Aorta (tissue), 5 donors: ENCODE measurements at regions not wholly inside any gene's neighbourhood (a gene's known extent, or its start where the extent isn't known, plus 50 kb on each side); places are given as distances from the start of the nearest gene placed in this dataset.
A peak's percentile ranks its signal among the peaks of the same experiment; 100 is the strongest.

ENCODE experiments used
- ATAC-seq: fragments of 200-7000 bp; cut with Tn5 transposase; one replicate; pipeline ENCODE4 v1.9.1; 2022; ENCODE audit warnings: moderate library complexity; ENCODE audit not compliant: low FRiP score
- DNase-seq, 2 donors: peaks; one replicate each; pipeline ENCODE4 v3.0.0-alpha.2; 2020
- H3K27ac ChIP-seq, 2 donors: one replicate each; pipeline ENCODE4 v1.5.1; 2013; ENCODE audit warnings: low read length in 2 of 2, mild to moderate bottlenecking in 2 of 2, moderate library complexity in 2 of 2, control low read depth in 1 of 2, inconsistent platforms in 1 of 2, low read depth in 1 of 2
- H3K27me3 ChIP-seq, 2 donors: one replicate each; pipeline ENCODE4 v1.6.1; 2013; ENCODE audit warnings: control low read depth in 1 of 2, low read length in 1 of 2, mild to moderate bottlenecking in 1 of 2, moderate library complexity in 1 of 2; ENCODE audit not compliant: insufficient read depth in 2 of 2, control insufficient read depth in 1 of 2
- H3K36me3 ChIP-seq, 2 donors: one replicate each; pipeline ENCODE4 v1.6.1; 2013; ENCODE audit warnings: control low read depth in 1 of 2, low read length in 1 of 2, mild to moderate bottlenecking in 1 of 2; ENCODE audit not compliant: insufficient read depth in 2 of 2, control insufficient read depth in 1 of 2
- H3K4me1 ChIP-seq, 2 donors: one replicate each; pipeline ENCODE4 v1.6.1; 2013; ENCODE audit warnings: low read length in 2 of 2, control low read depth in 1 of 2, mild to moderate bottlenecking in 1 of 2, moderate library complexity in 1 of 2; ENCODE audit not compliant: insufficient read depth in 2 of 2, control insufficient read depth in 1 of 2
- H3K4me3 ChIP-seq, 2 donors: one replicate each; pipeline ENCODE4 v1.5.1; 2013; ENCODE audit warnings: low read length in 2 of 2, control low read depth in 1 of 2, mild to moderate bottlenecking in 1 of 2
- H3K9me3 ChIP-seq: one replicate; pipeline ENCODE4 v1.6.1; 2013; ENCODE audit warnings: mild to moderate bottlenecking, low read length; ENCODE audit not compliant: control insufficient read depth
- WGBS, 2 donors: extraction: QIAGEN DNeasy Blood & Tissue Kit; methylation state at CpG; one replicate each; pipeline ENCODE4 v1.1.7; 2013; 5-methylcytosine and 5-hydroxymethylcytosine counted together
- intact Hi-C, 2 donors: fragments of 100-400 bp; cut with DNase I; formaldehyde crosslinking; loops; one replicate each; pipeline versions ENCODE4 v1.14.2 to v1.15.0; 2022
- donor health status: healthy with polysubstance abuse.
- donor health status: Bipolar disorder and iron deficiency.
- donor health status: DM: no; HTN: no; CAD: no.
- donor health status: DM: no; HTN: no; CAD: no.
- donor health status: DM: yes; HTN: yes; CAD: no.

DNA sequence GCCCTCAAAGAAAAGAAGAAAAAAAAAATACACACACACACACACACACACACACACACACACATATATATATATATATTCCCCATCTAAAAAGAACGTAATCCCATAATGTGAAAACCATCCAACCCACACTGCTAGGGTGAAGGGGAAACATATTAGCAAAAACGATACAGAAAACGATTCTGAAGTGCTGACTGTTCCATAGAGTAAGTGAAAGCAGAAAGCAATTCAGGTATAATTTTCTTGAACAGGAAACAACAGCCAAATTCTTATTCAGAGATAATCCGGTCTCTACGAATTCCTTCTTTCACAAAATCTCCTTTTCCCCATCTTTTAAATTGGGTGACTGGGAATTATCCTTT, 393.5 kb downstream of the NOVA1 start:
- ATAC-seq (no peak), DNase-seq (no peak)
- Histone ChIP-seq H3K4me1 (no peaks in the 10 kb centered on the region), H3K4me3 (peak overlapping the region in 1 of 2 donors; percentile 31), H3K27ac (no peak overlapping the region), H3K36me3 (no peaks in the 10 kb centered on the region), H3K27me3 (no peaks in the 10 kb centered on the region), H3K9me3 (no peaks in the 10 kb centered on the region)
- intact Hi-C loops, result no loop called here
- WGBS, 2 donors, result 32 to 46% methylated on average over 5 of the region's 5 CpGs

DNA sequence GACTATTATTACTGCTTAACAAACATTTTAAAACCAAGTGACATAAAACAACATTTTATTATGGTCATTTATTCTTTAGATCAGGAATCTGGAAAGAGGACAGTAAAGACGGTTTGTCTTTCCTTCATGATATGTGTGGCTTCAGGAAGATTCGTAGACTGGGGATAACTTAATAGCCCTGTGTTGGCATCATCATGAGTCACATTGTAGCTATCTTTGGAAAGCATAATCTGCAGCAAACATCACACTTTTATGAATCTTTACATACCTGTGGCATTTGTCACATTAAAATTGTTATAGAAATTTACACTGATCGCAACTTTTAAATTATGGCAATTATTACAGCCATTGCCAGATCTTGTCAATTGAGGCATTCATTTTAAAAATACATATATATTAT, 397.1 kb downstream of the NOVA1 start:
- no peak for DNase-seq
- H3K27ac ChIP-seq, result no peak overlapping the region
- no peaks in the 10 kb centered on the region for H3K9me3 ChIP-seq
- H3K4me3 ChIP-seq, result no peak overlapping the region
- WGBS, 2 donors, result 91 to 95% methylated on average over 3 of the region's 3 CpGs
- intact Hi-C loops, result no loop called here
- H3K4me1 ChIP-seq, result peaks cover 0 to 2% of the 10 kb centered on the region in 2 donors
- ATAC-seq, result no peak
- H3K36me3 ChIP-seq, result no peaks in the 10 kb centered on the region
- H3K27me3 ChIP-seq, result no peaks in the 10 kb centered on the region

DNA sequence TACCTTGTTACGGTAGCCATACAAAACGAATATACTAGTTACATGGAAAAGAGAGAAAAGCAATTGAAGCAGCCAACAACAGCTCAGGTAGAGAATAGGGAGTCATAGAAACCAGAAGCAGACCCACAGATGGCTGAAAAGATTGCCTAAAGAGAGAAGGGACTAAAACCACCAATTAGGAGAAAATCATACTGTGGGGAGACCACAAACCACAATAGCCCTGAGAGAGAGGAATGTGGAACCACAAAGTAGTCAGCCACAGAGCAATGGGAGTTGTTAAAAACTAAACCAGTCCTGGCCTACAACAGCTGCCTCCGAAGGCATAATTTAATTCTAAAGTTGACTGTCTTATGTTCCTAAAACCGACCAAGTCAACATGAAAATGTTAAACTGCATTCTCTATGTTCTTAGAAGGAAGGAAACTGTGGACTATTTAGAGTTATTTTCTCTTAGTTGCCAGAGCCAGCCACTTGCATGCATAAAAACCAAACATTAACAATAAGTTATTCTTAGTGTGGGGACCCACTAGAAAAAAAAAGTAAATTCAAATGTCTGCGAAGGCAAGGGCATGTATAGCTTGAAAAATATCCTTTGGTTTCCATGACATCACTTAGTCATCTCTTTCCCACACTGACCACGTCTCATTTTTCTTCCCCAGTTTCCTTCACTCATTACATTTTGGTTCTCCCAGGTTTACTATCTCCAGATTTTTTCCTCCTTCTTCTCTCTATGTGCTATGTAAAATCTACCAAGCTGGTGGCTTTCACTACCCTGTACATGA, 398.1 kb downstream of the NOVA1 start:
- 46 to 50% methylated on average over 6 of the region's 6 CpGs for WGBS, 2 donors
- DNase-seq, result no peak
- intact Hi-C loops, result loop anchor here in 1 of 2 donors (1.0 kb wide), 1 partner anchor 9 kb away; no protein-coding TSS in a partner anchor
- no peak overlapping the region for H3K4me3 ChIP-seq
- H3K27me3 ChIP-seq, result no peaks in the 10 kb centered on the region
- no peak for ATAC-seq
- no peaks in the 10 kb centered on the region for H3K9me3 ChIP-seq
- no peak overlapping the region for H3K27ac ChIP-seq
- no peaks in the 10 kb centered on the region for H3K36me3 ChIP-seq
- peaks cover 0 to 2% of the 10 kb centered on the region in 2 donors for H3K4me1 ChIP-seq

DNA sequence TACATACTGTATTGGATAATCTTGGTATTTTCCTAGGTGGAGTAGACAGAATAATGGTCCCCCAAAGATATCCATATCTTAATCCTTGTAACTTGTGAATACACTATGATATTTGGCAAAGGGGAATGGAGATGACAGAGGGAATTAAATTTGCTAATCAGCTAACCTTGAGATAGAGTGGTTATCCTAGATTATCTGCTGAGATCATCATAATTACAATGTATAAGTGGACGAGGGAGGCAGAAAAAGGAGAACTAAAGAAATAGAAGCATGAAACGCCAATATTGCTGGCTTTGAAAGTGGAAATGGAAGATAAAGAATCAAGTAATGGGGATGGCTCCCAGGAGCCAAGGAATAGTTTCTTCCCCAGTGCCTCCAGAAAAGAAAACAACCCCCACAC, 398.7 kb downstream of the NOVA1 start:
- H3K36me3 ChIP-seq, result no peaks in the 10 kb centered on the region
- intact Hi-C loops, result loop anchor here in 1 of 2 donors (1.0 kb wide), 1 partner anchor 9 kb away; no protein-coding TSS in a partner anchor
- ATAC-seq, result no peak
- H3K4me3 ChIP-seq, result no peak overlapping the region
- H3K27me3 ChIP-seq, result no peaks in the 10 kb centered on the region
- 85 to 93% methylated on average over 2 of the region's 2 CpGs for WGBS, 2 donors
- no peak for DNase-seq
- peaks cover 0 to 2% of the 10 kb centered on the region in 2 donors for H3K4me1 ChIP-seq
- H3K9me3 ChIP-seq, result no peaks in the 10 kb centered on the region
- no peak overlapping the region for H3K27ac ChIP-seq

DNA sequence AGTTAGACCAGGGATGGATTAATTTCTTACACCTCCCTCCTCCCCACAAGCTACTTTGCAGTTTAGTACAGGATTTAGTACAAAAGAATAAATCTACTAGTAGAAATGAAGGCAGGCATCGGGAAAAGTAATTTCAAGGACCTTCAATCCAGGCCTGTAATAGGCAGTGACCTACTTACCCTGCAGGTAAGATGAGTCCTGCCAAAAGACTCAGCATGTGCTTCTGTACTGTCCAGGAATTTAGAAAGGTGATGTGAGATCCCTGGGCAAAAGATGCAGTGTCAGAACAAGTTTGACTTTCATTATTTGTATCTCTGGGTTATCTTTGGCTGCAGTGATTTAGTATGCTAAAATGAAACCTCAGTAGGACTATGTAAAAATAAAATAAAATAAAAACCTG, 403.0 kb downstream of the NOVA1 start:
- no peak for DNase-seq
- H3K27ac ChIP-seq, result no peak overlapping the region
- H3K36me3 ChIP-seq, result no peaks in the 10 kb centered on the region
- no peaks in the 10 kb centered on the region for H3K27me3 ChIP-seq
- no peak for ATAC-seq
- 94 to 98% methylated on average over 1 of the region's 1 CpG for WGBS, 2 donors
- peaks cover 0 to 2% of the 10 kb centered on the region in 2 donors for H3K4me1 ChIP-seq
- intact Hi-C loops, result no loop called here
- no peaks in the 10 kb centered on the region for H3K9me3 ChIP-seq
- no peak overlapping the region for H3K4me3 ChIP-seq

DNA sequence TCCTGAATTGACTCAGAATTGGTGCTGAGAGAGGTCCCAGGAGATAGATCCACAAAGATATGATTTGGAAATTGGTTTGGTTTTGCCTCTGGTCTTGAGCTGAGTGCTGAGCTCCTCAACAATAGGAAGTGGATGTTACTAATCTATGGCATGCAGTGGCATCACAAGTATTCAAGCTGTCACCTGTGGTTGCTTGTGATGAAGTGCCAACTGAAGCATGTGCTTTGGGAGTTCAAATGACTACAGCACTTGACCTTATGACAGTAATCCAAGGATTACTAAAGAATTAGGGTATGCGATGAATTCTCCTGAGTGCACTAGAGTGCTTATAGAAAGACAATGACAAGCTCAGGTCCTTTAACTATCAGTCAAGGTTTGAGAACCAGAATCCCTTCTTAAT, 406.2 kb downstream of the NOVA1 start:
- no peaks in the 10 kb centered on the region for H3K4me1 ChIP-seq
- intact Hi-C loops, result no loop called here
- ATAC-seq (no peak), DNase-seq (no peak)
- H3K9me3 ChIP-seq, result no peaks in the 10 kb centered on the region
- H3K4me3 ChIP-seq, result no peak overlapping the region
- H3K27ac ChIP-seq, result no peak overlapping the region
- H3K36me3 ChIP-seq, result no peaks in the 10 kb centered on the region
- no peaks in the 10 kb centered on the region for H3K27me3 ChIP-seq
- WGBS, 2 donors, result 97 to 100% methylated on average over 1 of the region's 1 CpG

DNA sequence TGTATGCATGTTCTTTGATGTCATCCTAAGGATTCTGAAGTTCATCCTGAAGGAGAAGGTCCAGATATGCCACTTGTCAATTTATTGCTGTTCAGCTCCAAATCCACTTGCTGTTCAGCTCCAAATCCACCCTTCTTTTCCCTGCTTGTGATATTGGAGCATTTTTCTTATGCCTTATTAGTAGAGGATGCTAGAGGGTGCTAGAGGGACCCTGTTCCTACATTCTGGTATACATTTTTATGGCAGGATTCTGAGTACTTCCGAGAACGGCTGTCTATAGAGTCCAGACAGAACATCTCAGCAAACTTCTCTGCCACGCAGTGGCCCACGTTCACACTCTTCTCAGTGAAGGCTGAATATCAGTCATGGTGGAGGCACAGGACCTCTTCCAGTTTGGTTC, 406.7 kb downstream of the NOVA1 start:
- DNase-seq, result no peak
- Histone ChIP-seq H3K36me3 (no peaks in the 10 kb centered on the region), H3K9me3 (no peaks in the 10 kb centered on the region), H3K4me1 (no peaks in the 10 kb centered on the region), H3K4me3 (no peak overlapping the region), H3K27ac (no peak overlapping the region), H3K27me3 (no peaks in the 10 kb centered on the region)
- WGBS, 2 donors, result 47% methylated on average over 4 of the region's 4 CpGs
- intact Hi-C loops, result no loop called here
- ATAC-seq, result no peak

DNA sequence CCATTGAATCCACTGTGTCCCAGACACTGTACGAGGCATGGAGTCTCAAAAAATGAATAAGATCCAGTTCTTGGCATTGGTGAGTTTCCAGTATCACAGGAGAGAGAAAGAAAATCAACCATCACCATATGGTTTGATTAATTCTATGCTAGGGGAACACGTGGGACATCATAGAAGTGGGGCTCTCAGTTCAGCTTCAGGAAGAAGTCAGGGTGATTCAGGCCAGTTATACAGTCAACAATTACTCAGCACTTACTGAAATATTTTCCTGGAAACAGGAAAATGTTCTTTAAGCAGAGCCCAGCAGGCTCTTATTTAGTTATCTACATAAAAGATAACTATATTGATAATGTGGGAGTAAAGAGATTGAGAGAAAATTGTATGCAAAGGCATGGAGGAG, 407.2 kb downstream of the NOVA1 start:
- no peak overlapping the region for H3K27ac ChIP-seq
- no peaks in the 10 kb centered on the region for H3K4me1 ChIP-seq
- DNase-seq (no peak), ATAC-seq (no peak)
- H3K9me3 ChIP-seq, result no peaks in the 10 kb centered on the region
- intact Hi-C loops, result loop anchor here in 1 of 2 donors (1.0 kb wide), 1 partner anchor 9 kb away; no protein-coding TSS in a partner anchor
- H3K27me3 ChIP-seq, result no peaks in the 10 kb centered on the region
- 48% methylated on average over 2 of the region's 2 CpGs for WGBS, 2 donors
- no peaks in the 10 kb centered on the region for H3K36me3 ChIP-seq
- H3K4me3 ChIP-seq, result no peak overlapping the region

DNA sequence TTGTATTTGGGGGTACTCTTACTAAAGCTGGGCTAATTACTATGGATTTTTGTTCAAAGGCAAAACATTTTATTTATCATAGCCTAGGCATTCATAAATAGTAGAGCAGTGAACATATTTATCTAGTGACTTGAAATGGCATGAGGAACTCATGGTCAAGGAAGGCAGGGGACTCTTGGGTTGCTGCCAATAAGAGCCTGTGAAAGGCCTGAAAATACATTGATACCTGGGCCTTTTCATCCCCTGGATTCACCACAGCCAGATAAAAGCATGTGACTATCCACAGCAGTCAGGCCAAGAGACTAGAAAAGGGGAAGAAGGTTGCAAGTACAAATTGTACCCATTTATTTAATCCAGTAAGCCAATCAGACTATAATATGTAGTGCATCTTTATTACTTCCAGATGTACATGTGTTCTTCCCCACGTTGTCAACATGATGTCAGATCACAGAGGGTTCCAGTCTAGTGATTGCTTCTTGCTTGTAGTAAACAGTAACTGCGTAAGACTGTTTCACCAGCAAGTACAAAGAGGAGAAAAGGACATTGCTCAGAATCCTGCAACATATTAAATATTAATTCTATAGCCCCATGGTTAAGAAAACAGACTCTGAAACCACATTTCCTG, 409.7 kb downstream of the NOVA1 start:
- Histone ChIP-seq H3K4me1 (no peaks in the 10 kb centered on the region), H3K9me3 (no peaks in the 10 kb centered on the region), H3K27ac (no peak overlapping the region), H3K27me3 (no peaks in the 10 kb centered on the region), H3K36me3 (no peaks in the 10 kb centered on the region), H3K4me3 (no peak overlapping the region)
- intact Hi-C loops, result no loop called here
- ATAC-seq (no peak), DNase-seq (no peak)
- WGBS, 2 donors, result 65 to 69% methylated on average over 2 of the region's 2 CpGs
